Left ventricle myocardium inferior (tissue), 1 donor: ENCODE measurements at regions not wholly inside any gene's neighbourhood (a gene's known extent, or its start where the extent isn't known, plus 50 kb on each side); places are given as distances from the start of the nearest gene placed in this dataset.

Experiments used
- DNase-seq: peaks from one replicate; pipeline ENCODE4 v3.0.0-alpha.2; 2020
- H3K27ac ChIP-seq: fragments of 200-600 bp; replicated peaks from 2 replicates; pipeline ENCODE4 v1.8.0; 2021
- H3K27me3 ChIP-seq: fragments of 200-600 bp; 2 replicates; pipeline ENCODE4 v1.8.0; 2021; ENCODE audit warnings: low read depth
- H3K36me3 ChIP-seq: fragments of 200-600 bp; 2 replicates; pipeline ENCODE4 v1.8.0; 2021
- H3K4me1 ChIP-seq: fragments of 200-600 bp; 2 replicates; pipeline ENCODE4 v1.8.0; 2021
- H3K4me3 ChIP-seq: fragments of 200-600 bp; 2 replicates; pipeline ENCODE4 v1.8.0; 2021; ENCODE audit warnings: mild to moderate bottlenecking, moderate library complexity
- H3K9me3 ChIP-seq: fragments of 200-600 bp; replicated peaks from 2 replicates; pipeline ENCODE4 v1.8.0; 2021
- CTCF ChIP-seq: fragments of 200-600 bp; IDR thresholded peaks from 2 replicates; pipeline ENCODE4 v1.8.0; 2021; ENCODE audit warnings: antibody characterized with exemption, mild to moderate bottlenecking, borderline replicate concordance
- intact Hi-C: fragments of 100-400 bp; cut with micrococcal nuclease; formaldehyde crosslinking; loops from one replicate; pipeline ENCODE4 v1.11.0; 2022
- donor health status: DM: no; HTN: yes; CAD: no; lungs with severe emphysema.

- no peaks in the 10 kb centered on the region for H3K36me3 ChIP-seq
- intact Hi-C loops = no loop called here
- H3K9me3 ChIP-seq = no peaks in the 10 kb centered on the region
- H3K27me3 ChIP-seq = peaks cover 12% of the 10 kb centered on the region
- H3K4me3 ChIP-seq = no peak overlapping the region
- no peak overlapping the region for H3K27ac ChIP-seq
- peaks cover 12% of the 10 kb centered on the region for H3K4me1 ChIP-seq
- no peak for DNase-seq
- TF ChIP-seq CTCF = no peak
Measured at GRCh38 chr11:31932879-31933278, 121.8 kb upstream of the PAX6 start.

- intact Hi-C loops = no loop called here
- no peak overlapping the region for H3K27ac ChIP-seq
- H3K36me3 ChIP-seq = no peaks in the 10 kb centered on the region
- no peak for TF ChIP-seq CTCF
- H3K27me3 ChIP-seq = peaks cover 2% of the 10 kb centered on the region
- DNase-seq = no peak
- H3K4me1 ChIP-seq = peaks cover 7% of the 10 kb centered on the region
- no peak overlapping the region for H3K4me3 ChIP-seq
- H3K9me3 ChIP-seq = no peaks in the 10 kb centered on the region
Measured at GRCh38 chr11:31927982-31928381, 116.9 kb upstream of the PAX6 start.

GRCh38 chr11:31926816-31927528 lies 115.8 kb upstream of the PAX6 start:
- no peak for DNase-seq
- no peaks in the 10 kb centered on the region for H3K27me3 ChIP-seq
- no peaks in the 10 kb centered on the region for H3K9me3 ChIP-seq
- no peak for TF ChIP-seq CTCF
- no peak overlapping the region for H3K4me3 ChIP-seq
- H3K27ac ChIP-seq = no peak overlapping the region
- intact Hi-C loops = no loop called here
- H3K4me1 ChIP-seq = no peaks in the 10 kb centered on the region
- H3K36me3 ChIP-seq = no peaks in the 10 kb centered on the region

- no peak overlapping the region for H3K27ac ChIP-seq
- no peak for TF ChIP-seq CTCF
- no peak for DNase-seq
- no peaks in the 10 kb centered on the region for H3K4me1 ChIP-seq
- H3K27me3 ChIP-seq = no peaks in the 10 kb centered on the region
- intact Hi-C loops = no loop called here
- H3K4me3 ChIP-seq = no peak overlapping the region
- no peaks in the 10 kb centered on the region for H3K36me3 ChIP-seq
- no peaks in the 10 kb centered on the region for H3K9me3 ChIP-seq
Measured at GRCh38 chr11:31926106-31926505, 115.0 kb upstream of the PAX6 start.

GRCh38 chr11:31922450-31922849 lies 111.3 kb upstream of the PAX6 start:
- no peak overlapping the region for H3K4me3 ChIP-seq
- H3K4me1 ChIP-seq = no peaks in the 10 kb centered on the region
- no peak overlapping the region for H3K27ac ChIP-seq
- TF ChIP-seq CTCF = no peak
- DNase-seq = no peak
- H3K36me3 ChIP-seq = no peaks in the 10 kb centered on the region
- H3K9me3 ChIP-seq = no peaks in the 10 kb centered on the region
- no peaks in the 10 kb centered on the region for H3K27me3 ChIP-seq
- intact Hi-C loops = no loop called here
